H54 (cell line): ENCODE measurements at regions not wholly inside any gene's neighbourhood (a gene's known extent, or its start where the extent isn't known, plus 50 kb on each side); places are given as distances from the start of the nearest gene placed in this dataset.
"Not testable (repeated sequence)": the region's sequence is repeated elsewhere in the genome, so short reads cannot be mapped to it uniquely, and the experiment has no call there.

Experiments used
- DNase-seq: peaks from one replicate; pipeline ENCODE4 v3.0.0; 2011; ENCODE audit warnings: low spot score, mixed read lengths; ENCODE audit not compliant: insufficient read length
- FAIRE-seq: peaks from 3 replicates; lab custom pipeline; 2011; peaks lifted over from hg19 to GRCh38; lab: Jason Lieb, UNC
- POLR2A ChIP-seq: IDR thresholded peaks from 2 replicates; pipeline ENCODE4 v1.6.1; 2011; ENCODE audit warnings: low read depth, mild to moderate bottlenecking, low read length

- no peak for TF ChIP-seq POLR2A
- DNase-seq (no peak), FAIRE-seq (no peak)
These were observed 302.4 kb upstream of the TACR3 start for GRCh38 chr4:104022226-104022625.

GRCh38 chr4:104020641-104021040 is 300.9 kb upstream of the TACR3 start:
- FAIRE-seq (no peak), DNase-seq (no peak)
- no peak for TF ChIP-seq POLR2A

- FAIRE-seq (no peak), DNase-seq (no peak)
- no peak for TF ChIP-seq POLR2A
These were observed 297.4 kb upstream of the TACR3 start for GRCh38 chr4:104017213-104017612.

GRCh38 chr4:104015680-104016079 is 295.9 kb upstream of the TACR3 start:
- DNase-seq = no peak
- no peak for FAIRE-seq
- no peak for TF ChIP-seq POLR2A

GRCh38 chr4:104010722-104011121 is 290.9 kb upstream of the TACR3 start:
- no peak for DNase-seq
- no peak for FAIRE-seq
- TF ChIP-seq POLR2A = no peak

- DNase-seq, FAIRE-seq: not testable (repeated sequence)
These were observed 282.5 kb upstream of the TACR3 start for GRCh38 chr4:104002318-104002717.

- no peak for TF ChIP-seq POLR2A
- no peak for FAIRE-seq
- DNase-seq = no peak
These were observed 279.0 kb upstream of the TACR3 start for GRCh38 chr4:103998756-103999155.

GRCh38 chr4:103996637-103997036 is 276.9 kb upstream of the TACR3 start:
- DNase-seq = peak; percentile 17
- FAIRE-seq = peak; percentile 62

GRCh38 chr4:103996064-103996463 is 276.3 kb upstream of the TACR3 start:
- no peak for TF ChIP-seq POLR2A
- FAIRE-seq (peak; percentile 76), DNase-seq (peak; percentile 0)

More at GRCh38 chr4:103996637-103997036, 276.9 kb upstream of the TACR3 start:
- no peak for TF ChIP-seq POLR2A

GRCh38 chr4:103994059-103994458 is 274.3 kb upstream of the TACR3 start:
- no peak for DNase-seq
- FAIRE-seq = no peak
- TF ChIP-seq POLR2A = no peak

GRCh38 chr4:103982454-103982853 is 262.7 kb upstream of the TACR3 start:
- DNase-seq (no peak), FAIRE-seq (no peak)
- no peak for TF ChIP-seq POLR2A

GRCh38 chr4:103948244-103949018 is 228.6 kb upstream of the TACR3 start:
- DNase-seq (no peak), FAIRE-seq (no peak)
- no peak for TF ChIP-seq POLR2A

GRCh38 chr4:103947617-103948016 is 227.8 kb upstream of the TACR3 start:
- DNase-seq = no peak
- TF ChIP-seq POLR2A = no peak
- FAIRE-seq = no peak

GRCh38 chr4:103946621-103947268 is 227.0 kb upstream of the TACR3 start:
- DNase-seq = not testable (repeated sequence)

GRCh38 chr4:103938488-103938887 is 218.7 kb upstream of the TACR3 start:
- DNase-seq = no peak
- no peak for FAIRE-seq
- no peak for TF ChIP-seq POLR2A

More at GRCh38 chr4:103946621-103947268, 227.0 kb upstream of the TACR3 start:
- FAIRE-seq = not testable (repeated sequence)
